Breast epithelium (tissue), 4 donors: ENCODE measurements at regions not wholly inside any gene's neighbourhood (a gene's known extent, or its start where the extent isn't known, plus 50 kb on each side); places are given as distances from the start of the nearest gene placed in this dataset.

Source experiments
- DNase-seq, 2 donors: peaks; one replicate each; pipeline ENCODE4 v3.0.0-alpha.2; 2019; ENCODE audit warnings: low spot score in 2 of 2
- H3K27ac ChIP-seq, 2 donors: fragments of 200-600 bp; sonication (generic) in 1 of 2; one replicate each; pipeline ENCODE4 v1.5.1; 2016 to 2019; ENCODE audit warnings: mild to moderate bottlenecking in 1 of 2
- H3K27me3 ChIP-seq, 2 donors: fragments of 200-600 bp; sonication (generic) in 1 of 2; one replicate each; pipeline versions ENCODE4 v1.5.1 to v1.6.0; 2017 to 2019; ENCODE audit warnings: control low read depth in 1 of 2, mild to moderate bottlenecking in 1 of 2
- H3K36me3 ChIP-seq: fragments of 200-600 bp; one replicate; pipeline ENCODE4 v1.5.1; 2019
- H3K4me1 ChIP-seq, 2 donors: fragments of 200-600 bp; sonication (generic); one replicate each; pipeline ENCODE4 v1.5.1; 2016 to 2019; ENCODE audit warnings: control low read depth in 1 of 2
- H3K4me3 ChIP-seq, 3 donors: fragments of 200-600 bp; sonication (generic); 1 replicate in 2 of 3; 2 replicates in 1 of 3; pipeline ENCODE4 v1.5.1; 2016 to 2019; ENCODE audit warnings: mild to moderate bottlenecking in 3 of 3, moderate library complexity in 2 of 3
- H3K9me3 ChIP-seq, 2 donors: fragments of 200-600 bp; sonication (generic) in 1 of 2; one replicate each; pipeline ENCODE4 v1.5.1; 2016 to 2019; ENCODE audit warnings: control low read depth in 1 of 2
- CTCF ChIP-seq, 3 donors: fragments of 450-650 bp; IDR thresholded peaks; one replicate each; pipeline ENCODE4 v1.5.1; 2016 to 2017; ENCODE audit warnings: antibody characterized with exemption in 3 of 3, mild to moderate bottlenecking in 3 of 3, moderate library complexity in 3 of 3
- POLR2A ChIP-seq: fragments of 450-650 bp; IDR thresholded peaks from one replicate; pipeline ENCODE4 v1.6.1; 2016; ENCODE audit warnings: antibody characterized with exemption, mild to moderate bottlenecking, moderate library complexity
- POLR2AphosphoS5 ChIP-seq, 3 donors: sonication (generic); formaldehyde crosslinking; IDR thresholded peaks; one replicate each; pipeline ENCODE4 v1.6.1; 2017; ENCODE audit warnings: antibody characterized with exemption in 3 of 3
- intact Hi-C: fragments of 100-400 bp; cut with DNase I; formaldehyde crosslinking; loops from one replicate; pipeline ENCODE4 v1.15.1; 2023; ENCODE audit warnings: low total_unique reads

- DNase-seq, result no peak
- Histone ChIP-seq H3K4me1 (no peaks in the 10 kb centered on the region), H3K9me3 (no peaks in the 10 kb centered on the region), H3K4me3 (no peak overlapping the region), H3K27me3 (peaks cover 0 to 6% of the 10 kb centered on the region in 2 donors), H3K27ac (no peak overlapping the region), H3K36me3 (no peaks in the 10 kb centered on the region)
- intact Hi-C loops, result no loop called here
- TF ChIP-seq POLR2A (no peak), POLR2AphosphoS5 (IDR thresholded peaks at IDR 0.05) (no peak)
Observed at GRCh38 chr7:133140994-133141595, 59.2 kb upstream of the CHCHD3 start.

GRCh38 chr7:133150760-133151159 lies 68.9 kb upstream of the CHCHD3 start:
- no peak overlapping the region for H3K4me3 ChIP-seq
- H3K9me3 ChIP-seq, result no peaks in the 10 kb centered on the region
- no peaks in the 10 kb centered on the region for H3K36me3 ChIP-seq
- H3K27ac ChIP-seq, result no peak overlapping the region
- intact Hi-C loops, result no loop called here
- no peak for DNase-seq
- TF ChIP-seq CTCF (IDR thresholded peaks at IDR 0.05), result no peak
- TF ChIP-seq POLR2AphosphoS5 (IDR thresholded peaks at IDR 0.05), result no peak
- TF ChIP-seq POLR2A, result no peak
- H3K4me1 ChIP-seq, result no peaks in the 10 kb centered on the region
- H3K27me3 ChIP-seq, result no peaks in the 10 kb centered on the region

GRCh38 chr7:133152875-133153274 lies 71.0 kb upstream of the CHCHD3 start:
- intact Hi-C loops, result no loop called here
- no peak overlapping the region for H3K27ac ChIP-seq
- H3K9me3 ChIP-seq, result no peaks in the 10 kb centered on the region
- no peak for TF ChIP-seq CTCF (IDR thresholded peaks at IDR 0.05)
- no peak for TF ChIP-seq POLR2A
- no peak for TF ChIP-seq POLR2AphosphoS5 (IDR thresholded peaks at IDR 0.05)
- H3K36me3 ChIP-seq, result no peaks in the 10 kb centered on the region
- H3K27me3 ChIP-seq, result no peaks in the 10 kb centered on the region
- DNase-seq, result no peak
- H3K4me3 ChIP-seq, result no peak overlapping the region
- H3K4me1 ChIP-seq, result no peaks in the 10 kb centered on the region

GRCh38 chr7:133155146-133155545 lies 73.3 kb upstream of the CHCHD3 start:
- no peak for TF ChIP-seq POLR2AphosphoS5 (IDR thresholded peaks at IDR 0.05)
- no peak for TF ChIP-seq CTCF (IDR thresholded peaks at IDR 0.05)
- no peak for TF ChIP-seq POLR2A
- intact Hi-C loops, result no loop called here
- Histone ChIP-seq H3K4me1 (no peaks in the 10 kb centered on the region), H3K4me3 (no peak overlapping the region), H3K36me3 (no peaks in the 10 kb centered on the region), H3K27me3 (no peaks in the 10 kb centered on the region), H3K27ac (no peak overlapping the region), H3K9me3 (no peaks in the 10 kb centered on the region)
- DNase-seq, result no peak

GRCh38 chr7:133155642-133156041 lies 73.8 kb upstream of the CHCHD3 start:
- Histone ChIP-seq H3K9me3 (no peaks in the 10 kb centered on the region), H3K27me3 (no peaks in the 10 kb centered on the region), H3K36me3 (no peaks in the 10 kb centered on the region), H3K4me3 (no peak overlapping the region), H3K4me1 (no peaks in the 10 kb centered on the region), H3K27ac (no peak overlapping the region)
- intact Hi-C loops, result no loop called here
- TF ChIP-seq POLR2A (no peak), CTCF (IDR thresholded peaks at IDR 0.05) (no peak), POLR2AphosphoS5 (IDR thresholded peaks at IDR 0.05) (no peak)
- no peak for DNase-seq

GRCh38 chr7:133157045-133157444 lies 75.2 kb upstream of the CHCHD3 start:
- H3K4me1 ChIP-seq, result no peaks in the 10 kb centered on the region
- no peak for DNase-seq
- no peak overlapping the region for H3K4me3 ChIP-seq
- no peaks in the 10 kb centered on the region for H3K36me3 ChIP-seq
- no peaks in the 10 kb centered on the region for H3K9me3 ChIP-seq
- no peak for TF ChIP-seq POLR2AphosphoS5 (IDR thresholded peaks at IDR 0.05)
- TF ChIP-seq CTCF (IDR thresholded peaks at IDR 0.05), result no peak
- no peak overlapping the region for H3K27ac ChIP-seq
- intact Hi-C loops, result no loop called here
- H3K27me3 ChIP-seq, result no peaks in the 10 kb centered on the region
